ENCODE measurements at regions not wholly inside any gene's neighbourhood (a gene's known extent, or its start where the extent isn't known, plus 50 kb on each side); places are given as distances from the start of the nearest gene placed in this dataset.
"Not testable (repeated sequence)": the region's sequence is repeated elsewhere in the genome, so short reads cannot be mapped to it uniquely, and the experiment has no call there.

DNA sequence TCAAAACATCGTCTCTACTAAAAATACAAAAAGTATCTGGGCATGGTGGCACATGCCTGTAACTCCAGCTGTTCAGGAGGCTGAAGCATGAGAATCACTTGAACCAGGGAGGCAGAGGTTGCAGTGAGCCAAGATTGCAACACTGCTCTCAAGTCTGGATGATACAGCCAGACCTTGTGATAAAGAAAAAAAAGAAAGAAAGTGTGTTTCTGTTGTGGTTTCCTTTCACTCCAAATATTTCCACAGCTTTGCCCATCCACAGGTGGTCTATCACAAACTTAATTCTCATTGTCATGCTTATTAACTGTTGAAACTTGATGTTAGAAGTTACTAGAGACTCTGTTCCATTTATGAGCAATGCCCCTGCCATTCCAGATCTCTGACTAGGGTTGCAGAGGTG is 316.0 kb upstream of the SEMA3C start:
- DNase-seq = no peak
- ATAC-seq = no peak
- no peak overlapping the region for H3K27ac Mint-ChIP-seq
- no peaks in the 10 kb centered on the region for H3K9me3 Mint-ChIP-seq (ENCODE audit: insufficient read depth)
- CTCF ChIA-PET = no interaction called here
- no peaks in the 10 kb centered on the region for H3K4me1 Mint-ChIP-seq (ENCODE audit: low read depth)
- POLR2A ChIA-PET = no interaction called here
- no peaks in the 10 kb centered on the region for H3K36me3 Mint-ChIP-seq (ENCODE audit: low read depth)
- no peak overlapping the region for H3K4me3 Mint-ChIP-seq
- no peaks in the 10 kb centered on the region for H3K27me3 Mint-ChIP-seq (ENCODE audit: low read depth)

DNA sequence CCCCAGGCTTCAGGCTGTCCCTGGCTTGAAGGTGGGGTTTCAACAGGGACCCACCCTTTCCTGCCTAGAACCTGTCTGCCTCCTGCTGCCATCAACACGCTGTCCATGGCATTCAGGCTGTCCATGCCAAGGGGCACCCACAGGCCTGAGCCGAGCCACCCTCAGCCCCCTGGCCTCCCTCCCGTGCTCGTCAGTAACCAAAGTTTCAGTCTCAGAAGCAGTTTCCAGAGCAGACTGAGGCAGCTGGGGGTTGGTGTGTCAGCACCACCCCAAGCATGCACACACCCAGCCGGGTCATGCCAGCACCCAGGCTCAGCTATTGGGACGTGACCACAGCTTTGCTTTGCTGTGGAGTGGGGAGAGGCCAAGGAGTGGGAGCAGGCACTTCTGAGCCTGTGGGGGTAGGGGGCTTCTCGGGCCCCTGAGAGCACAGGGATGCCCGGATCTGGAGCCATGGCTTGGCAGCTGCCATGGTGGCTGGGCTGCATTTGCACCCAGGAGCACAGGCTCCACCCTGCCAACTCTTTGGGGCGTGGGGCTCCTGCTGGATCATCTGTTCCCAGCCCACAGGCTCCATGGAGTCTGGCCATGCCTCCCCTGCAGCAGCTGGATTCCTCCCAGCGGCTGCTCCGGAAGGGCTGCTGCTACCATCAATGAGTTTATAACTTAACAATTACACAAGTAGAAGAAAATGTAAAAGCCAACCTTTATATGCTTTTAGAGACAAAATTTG is 314.5 kb upstream of the SEMA3C start:
- DNase-seq = no peak
- H3K36me3 Mint-ChIP-seq (ENCODE audit: low read depth) = no peaks in the 10 kb centered on the region
- H3K4me1 Mint-ChIP-seq (ENCODE audit: low read depth) = no peaks in the 10 kb centered on the region
- CTCF ChIA-PET = no interaction called here
- no peak overlapping the region for H3K27ac Mint-ChIP-seq
- no peaks in the 10 kb centered on the region for H3K9me3 Mint-ChIP-seq (ENCODE audit: insufficient read depth)
- no peak for ATAC-seq
- no peak overlapping the region for H3K4me3 Mint-ChIP-seq
- H3K27me3 Mint-ChIP-seq (ENCODE audit: low read depth) = no peaks in the 10 kb centered on the region
- POLR2A ChIA-PET = no interaction called here

DNA sequence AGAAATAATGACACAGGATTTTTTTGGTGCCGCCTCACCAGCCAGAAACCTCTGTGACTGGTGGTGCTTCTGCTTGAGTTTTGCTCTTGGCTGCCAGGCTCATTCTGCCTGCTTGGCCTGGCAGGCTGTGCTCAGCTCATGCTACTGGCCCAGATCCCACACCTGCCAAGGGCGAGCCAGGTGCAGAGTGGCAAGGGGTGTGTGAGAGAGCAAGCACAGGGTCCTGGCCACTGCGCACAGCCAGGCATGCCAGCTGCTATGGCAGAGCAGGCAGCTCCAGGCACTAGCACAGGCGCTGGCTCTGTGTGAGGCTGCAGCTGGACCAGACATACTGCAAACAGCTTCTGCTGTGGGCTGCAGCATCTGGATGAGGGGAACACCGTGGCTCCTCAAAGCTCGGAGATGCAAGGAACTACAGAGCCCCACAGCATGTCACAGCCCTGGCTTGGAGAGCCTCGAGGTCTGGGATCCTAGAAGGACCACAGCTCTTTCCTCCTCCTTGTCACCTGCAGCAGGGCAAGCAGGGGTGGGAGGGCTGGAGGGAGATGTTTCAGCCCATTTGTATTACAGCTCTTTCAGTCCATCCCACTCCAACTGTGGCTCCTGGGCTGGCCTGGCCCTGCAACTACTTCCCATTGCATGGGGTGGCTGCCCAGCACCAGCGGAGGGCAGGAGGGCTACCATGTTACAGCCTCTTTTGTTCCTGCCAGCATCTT is 313.4 kb upstream of the SEMA3C start:
- Mint-ChIP-seq H3K4me1 (ENCODE audit: low read depth) (no peaks in the 10 kb centered on the region), H3K27me3 (ENCODE audit: low read depth) (no peaks in the 10 kb centered on the region), H3K27ac (no peak overlapping the region), H3K9me3 (ENCODE audit: insufficient read depth) (no peaks in the 10 kb centered on the region), H3K36me3 (ENCODE audit: low read depth) (no peaks in the 10 kb centered on the region), H3K4me3 (no peak overlapping the region)
- DNase-seq (no peak), ATAC-seq (no peak)
- CTCF ChIA-PET = no interaction called here
- POLR2A ChIA-PET = no interaction called here

DNA sequence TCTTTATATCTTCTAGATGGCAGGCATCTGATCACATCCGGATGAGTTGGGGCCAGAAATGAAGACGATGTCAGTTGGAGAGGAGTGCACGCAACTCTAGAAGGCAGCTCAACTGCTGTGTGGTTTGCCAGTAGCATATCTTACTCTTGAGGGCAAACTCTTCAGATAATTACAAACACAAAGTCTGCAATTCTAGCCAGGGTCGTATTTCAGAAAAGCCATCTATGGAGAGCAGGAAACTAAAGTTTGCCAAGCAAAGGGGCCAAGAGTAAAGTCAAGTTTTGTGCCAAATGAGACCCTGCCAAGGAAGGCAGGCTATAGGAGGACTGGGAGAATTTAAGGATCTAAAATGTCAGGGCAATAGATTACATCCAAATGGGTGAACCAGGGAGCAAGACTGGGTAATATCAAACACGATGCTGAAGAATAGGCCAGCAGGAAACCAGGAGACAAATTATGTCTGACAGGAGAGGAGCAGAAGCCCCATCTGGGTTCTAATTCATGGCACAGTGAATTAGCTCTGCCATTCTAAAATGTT is 312.5 kb upstream of the SEMA3C start:
- Mint-ChIP-seq H3K9me3 (ENCODE audit: insufficient read depth) (no peaks in the 10 kb centered on the region), H3K36me3 (ENCODE audit: low read depth) (no peaks in the 10 kb centered on the region), H3K27ac (no peak overlapping the region), H3K4me1 (ENCODE audit: low read depth) (no peaks in the 10 kb centered on the region), H3K27me3 (ENCODE audit: low read depth) (no peaks in the 10 kb centered on the region), H3K4me3 (no peak overlapping the region)
- POLR2A ChIA-PET = no interaction called here
- CTCF ChIA-PET = no interaction called here
- ATAC-seq (no peak), DNase-seq (no peak)

DNA sequence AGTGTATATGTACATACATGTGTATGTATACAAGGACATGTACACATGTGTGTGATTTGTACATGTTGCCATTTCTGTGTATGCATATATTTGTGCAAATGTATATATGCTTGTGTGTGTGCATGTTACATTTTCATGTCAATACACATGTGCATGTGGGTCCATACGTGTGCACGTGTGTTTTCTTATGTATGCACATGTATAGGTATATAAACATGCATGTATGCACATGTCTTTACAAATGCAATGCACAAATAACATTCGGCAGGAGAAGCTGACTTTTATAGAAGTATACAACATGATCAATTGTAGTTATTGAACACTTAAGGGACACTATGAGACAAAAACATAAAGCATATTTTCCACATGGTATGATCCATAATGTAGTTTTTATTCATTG is 307.4 kb upstream of the SEMA3C start:
- Mint-ChIP-seq H3K9me3 (ENCODE audit: insufficient read depth) (no peaks in the 10 kb centered on the region), H3K27ac (no peak overlapping the region), H3K36me3 (ENCODE audit: low read depth) (no peaks in the 10 kb centered on the region), H3K27me3 (ENCODE audit: low read depth) (no peaks in the 10 kb centered on the region), H3K4me1 (ENCODE audit: low read depth) (no peaks in the 10 kb centered on the region), H3K4me3 (no peak overlapping the region)
- DNase-seq (no peak), ATAC-seq (no peak)
- ChIA-PET POLR2A (no interaction called here), CTCF (no interaction called here)

DNA sequence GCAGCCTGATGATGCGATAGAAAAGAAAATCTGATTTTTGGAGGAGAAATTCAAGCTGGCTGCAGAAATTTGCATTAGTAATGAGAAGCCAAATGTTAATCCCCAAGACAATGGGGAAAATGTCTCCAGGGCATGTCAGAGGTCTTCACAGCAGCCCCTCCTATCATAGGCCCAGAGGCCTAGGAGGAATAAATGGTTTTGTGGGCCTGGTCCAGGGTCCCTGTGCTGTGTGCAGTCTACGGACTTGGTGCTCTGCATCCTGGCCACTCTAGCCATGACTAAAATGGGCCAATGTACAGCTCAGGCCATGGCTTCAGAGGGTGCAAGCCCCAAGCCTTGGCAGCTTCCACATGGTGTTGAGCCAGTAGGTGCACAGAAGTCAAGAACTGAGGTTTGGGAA is 303.8 kb upstream of the SEMA3C start:
- CTCF ChIA-PET; H3K4me3 Mint-ChIP-seq; POLR2A ChIA-PET; H3K27me3 Mint-ChIP-seq (ENCODE audit: low read depth); DNase-seq; H3K4me1 Mint-ChIP-seq (ENCODE audit: low read depth); ATAC-seq; H3K27ac Mint-ChIP-seq; H3K9me3 Mint-ChIP-seq (ENCODE audit: insufficient read depth); H3K36me3 Mint-ChIP-seq (ENCODE audit: low read depth): not testable (repeated sequence)

DNA sequence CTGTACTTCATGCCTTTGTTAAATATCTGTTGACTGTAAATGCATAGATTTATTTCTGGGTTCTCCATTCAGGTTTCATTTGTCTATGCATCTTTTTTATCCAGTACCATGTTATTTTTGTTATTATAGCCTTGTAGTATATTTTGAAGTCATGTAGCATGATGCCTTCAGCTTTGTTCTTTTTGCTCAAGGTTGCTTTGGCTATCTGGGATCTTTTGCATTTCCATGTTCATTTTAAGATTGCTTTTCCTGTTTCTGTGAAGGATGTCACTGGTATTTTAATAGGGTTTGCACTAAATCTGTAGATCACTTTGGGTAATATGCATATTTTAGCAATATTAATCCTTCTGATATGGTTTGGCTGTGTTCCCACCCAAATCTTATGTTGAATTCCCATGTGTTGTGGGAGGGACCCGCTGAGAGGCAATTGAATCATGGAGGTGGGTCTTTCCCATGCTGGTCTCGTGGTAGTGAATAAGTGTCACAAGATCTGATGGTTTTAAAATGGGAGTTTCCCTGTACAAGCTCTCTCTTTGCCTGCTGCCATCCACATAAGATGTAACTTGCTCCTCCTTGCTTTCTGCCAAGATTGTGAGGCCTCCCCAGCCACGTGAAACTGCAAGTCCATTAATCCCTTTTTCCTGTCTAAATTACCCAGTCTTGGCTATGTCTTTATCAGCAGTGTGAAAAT is 302.8 kb upstream of the SEMA3C start:
- H3K36me3 Mint-ChIP-seq (ENCODE audit: low read depth) = no peaks in the 10 kb centered on the region

DNA sequence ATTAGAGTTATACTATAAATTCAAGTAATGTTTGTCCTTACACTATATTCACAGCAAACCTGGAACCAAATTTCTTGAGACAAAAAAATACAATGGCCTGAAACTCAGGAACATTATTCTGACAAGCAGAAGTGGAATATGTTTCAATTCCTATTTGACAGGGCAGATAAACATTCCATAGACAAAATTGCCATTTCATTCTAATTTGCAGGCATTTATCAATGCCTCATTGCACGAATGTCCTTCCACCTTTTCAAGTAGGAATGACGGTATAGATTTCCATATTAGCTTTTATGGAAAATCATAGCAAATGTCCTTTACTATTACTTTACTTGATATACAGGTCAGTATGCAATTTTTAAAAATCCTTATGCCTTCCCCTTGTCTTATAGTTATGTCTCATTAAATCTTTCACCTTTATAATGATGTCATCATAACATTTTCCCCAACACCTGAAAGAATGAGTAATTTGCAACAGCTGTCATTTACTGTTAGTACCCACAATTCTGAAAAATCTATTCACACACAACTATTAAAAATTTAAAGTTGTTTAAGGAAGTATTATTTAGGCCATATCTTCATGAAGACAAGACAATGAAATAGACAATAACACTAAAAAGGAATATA is 299.7 kb upstream of the SEMA3C start:
- POLR2A ChIA-PET = no interaction called here
- CTCF ChIA-PET = no interaction called here
- DNase-seq (no peak), ATAC-seq (no peak)
- H3K27me3 Mint-ChIP-seq (ENCODE audit: low read depth) = no peaks in the 10 kb centered on the region
- no peaks in the 10 kb centered on the region for H3K9me3 Mint-ChIP-seq (ENCODE audit: insufficient read depth)
- H3K4me1 Mint-ChIP-seq (ENCODE audit: low read depth) = no peaks in the 10 kb centered on the region
- no peaks in the 10 kb centered on the region for H3K36me3 Mint-ChIP-seq (ENCODE audit: low read depth)
- no peak overlapping the region for H3K27ac Mint-ChIP-seq
- no peak overlapping the region for H3K4me3 Mint-ChIP-seq

More for the DNA sequence above, 302.8 kb upstream of the SEMA3C start:
- H3K9me3 Mint-ChIP-seq (ENCODE audit: insufficient read depth) = no peaks in the 10 kb centered on the region
- CTCF ChIA-PET = no interaction called here
- ATAC-seq = no peak
- POLR2A ChIA-PET = no interaction called here
- H3K4me1 Mint-ChIP-seq (ENCODE audit: low read depth) = no peaks in the 10 kb centered on the region
- H3K27me3 Mint-ChIP-seq (ENCODE audit: low read depth) = no peaks in the 10 kb centered on the region
- H3K27ac Mint-ChIP-seq = no peak overlapping the region
- H3K4me3 Mint-ChIP-seq = no peak overlapping the region
- DNase-seq = no peak

DNA sequence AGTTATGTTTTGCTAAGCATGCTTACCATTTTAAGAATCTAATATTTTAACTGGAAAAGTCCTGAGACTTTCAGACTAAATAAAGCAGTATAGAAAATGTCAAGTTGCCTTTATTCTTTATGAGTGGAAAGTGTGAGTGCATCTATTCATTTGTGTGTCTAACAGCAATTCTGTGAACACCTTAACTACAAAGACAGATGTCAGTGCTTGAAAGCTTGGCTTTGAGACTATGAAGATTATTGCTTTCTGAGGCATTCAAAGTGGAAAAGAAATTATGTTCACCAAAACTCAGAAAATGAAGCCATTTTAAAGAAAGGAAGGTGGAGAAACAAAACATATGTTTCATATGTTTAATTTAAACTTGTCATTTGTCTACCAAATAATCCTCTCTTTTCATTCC is 294.5 kb upstream of the SEMA3C start:
- ChIA-PET POLR2A (no interaction called here), CTCF (no interaction called here)
- Mint-ChIP-seq H3K36me3 (ENCODE audit: low read depth) (no peaks in the 10 kb centered on the region), H3K27me3 (ENCODE audit: low read depth) (no peaks in the 10 kb centered on the region), H3K4me3 (no peak overlapping the region), H3K27ac (no peak overlapping the region), H3K9me3 (ENCODE audit: insufficient read depth) (no peaks in the 10 kb centered on the region), H3K4me1 (ENCODE audit: low read depth) (no peaks in the 10 kb centered on the region)
- no peak for DNase-seq
- ATAC-seq = no peak

DNA sequence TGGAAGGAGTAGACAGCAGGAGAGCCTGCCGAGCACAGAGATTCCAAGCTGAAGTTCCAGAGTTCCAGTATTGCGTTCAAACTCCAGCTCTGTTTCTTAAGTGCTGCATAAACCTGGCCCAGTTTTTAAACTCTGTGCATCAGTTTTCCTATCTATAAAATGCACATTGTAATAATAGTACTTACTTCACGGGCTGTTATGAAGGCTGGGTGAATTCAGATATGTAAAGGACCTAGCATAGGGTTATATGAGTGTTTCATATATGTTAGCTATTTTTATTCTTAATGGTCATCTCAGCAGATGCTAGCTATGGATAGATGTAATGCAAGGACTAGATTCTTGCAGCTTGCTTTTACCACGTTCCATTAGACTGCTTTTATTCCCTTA is 293.1 kb upstream of the SEMA3C start:
- Mint-ChIP-seq H3K27ac (no peak overlapping the region), H3K36me3 (ENCODE audit: low read depth) (no peaks in the 10 kb centered on the region), H3K4me3 (no peak overlapping the region), H3K4me1 (ENCODE audit: low read depth) (no peaks in the 10 kb centered on the region), H3K27me3 (ENCODE audit: low read depth) (no peaks in the 10 kb centered on the region), H3K9me3 (ENCODE audit: insufficient read depth) (no peaks in the 10 kb centered on the region)
- ChIA-PET POLR2A (no interaction called here), CTCF (no interaction called here)
- ATAC-seq = no peak
- no peak for DNase-seq

DNA sequence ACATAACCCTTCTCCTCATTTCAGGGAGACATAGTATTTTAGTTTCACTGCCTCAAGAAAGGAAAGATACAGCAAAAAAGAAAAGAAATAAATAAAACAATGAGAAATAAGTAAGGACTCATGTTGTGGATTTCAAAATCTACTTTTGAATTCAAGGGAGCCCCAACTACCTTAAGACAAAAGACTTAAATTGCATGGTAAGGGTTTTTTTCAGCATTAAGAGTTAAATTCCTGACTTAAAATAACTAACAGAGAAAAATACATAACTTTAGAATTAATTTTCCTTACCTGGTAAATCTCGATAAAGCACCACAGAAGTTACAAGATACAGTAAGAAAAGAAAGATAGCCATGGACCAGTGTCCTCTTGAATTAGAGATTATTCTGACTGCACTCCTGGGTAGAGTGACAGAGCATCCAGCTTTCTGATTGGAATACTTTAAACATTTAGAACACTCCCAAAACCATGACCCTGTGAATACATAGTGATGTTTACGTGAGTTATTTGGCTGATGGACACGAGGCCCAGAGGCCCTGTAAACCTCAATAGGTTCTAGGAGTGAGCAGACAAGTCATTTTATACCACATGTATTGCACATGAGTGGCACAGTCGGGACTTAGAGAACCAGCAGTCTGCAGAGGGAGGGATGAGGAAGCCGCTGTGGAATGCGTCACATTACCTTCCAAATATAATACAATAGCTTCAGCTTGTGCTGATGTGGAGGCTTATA is 292.5 kb upstream of the SEMA3C start:
- ChIA-PET CTCF (no interaction called here), POLR2A (no interaction called here)
- Mint-ChIP-seq H3K27ac (no peak overlapping the region), H3K4me3 (no peak overlapping the region), H3K9me3 (ENCODE audit: insufficient read depth) (no peaks in the 10 kb centered on the region), H3K36me3 (ENCODE audit: low read depth) (no peaks in the 10 kb centered on the region), H3K27me3 (ENCODE audit: low read depth) (no peaks in the 10 kb centered on the region), H3K4me1 (ENCODE audit: low read depth) (no peaks in the 10 kb centered on the region)
- DNase-seq (no peak), ATAC-seq (no peak)

Measured in activated CD8-positive, alpha-beta T cell treated with anti-CD3 and anti-CD28 coated beads, Interleukin-2, amount 10 ng/mL, durations not matched to agents 7 days and 5 days (primary cell).